ENCODE measurements at regions not wholly inside any gene's neighbourhood (a gene's known extent, or its start where the extent isn't known, plus 50 kb on each side); places are given as distances from the start of the nearest gene placed in this dataset.

DNA sequence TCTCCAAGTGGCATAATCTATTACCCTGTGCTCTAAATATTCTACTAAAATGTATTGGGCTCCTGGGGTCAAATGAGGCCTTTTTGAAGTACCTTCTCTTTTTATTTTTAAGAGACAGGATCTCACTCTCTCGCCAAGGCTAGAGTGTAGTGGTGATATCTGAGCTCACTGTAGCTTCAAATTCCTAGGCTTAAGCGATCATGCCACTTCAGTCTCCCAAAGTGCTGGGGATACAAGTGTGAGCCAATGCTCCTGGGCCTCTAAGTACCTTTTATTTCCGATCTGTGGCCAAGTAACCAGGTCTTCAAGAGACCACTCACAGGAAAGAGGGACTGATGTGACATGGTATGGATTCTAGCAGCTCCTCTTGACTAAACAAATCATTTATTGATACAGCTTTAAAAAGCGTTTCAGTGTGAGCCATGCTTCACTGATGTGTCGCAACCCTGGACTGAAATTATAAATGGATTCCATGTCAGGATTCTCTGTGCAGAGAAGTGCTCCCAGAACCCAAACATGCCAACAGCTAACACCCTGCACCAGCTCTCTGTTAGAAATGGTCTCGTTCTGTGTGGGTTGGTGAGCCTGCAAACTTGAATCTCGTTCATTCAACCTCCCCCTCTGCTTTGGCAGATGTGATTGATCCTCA lies 477.8 kb downstream of the HINT1 start:
- H3K27me3 ChIP-seq (ENCODE audit: insufficient read depth, low read length, poor library complexity, severe bottlenecking): no peaks in the 10 kb centered on the region
- Mint-ChIP-seq H3K4me3 (no peak overlapping the region), H3K36me3 (no peaks in the 10 kb centered on the region), H3K27ac (no peak overlapping the region), H3K9me3 (no peaks in the 10 kb centered on the region), H3K27me3 (peaks cover 5 to 19% of the 10 kb centered on the region in 2 donors), H3K4me1 (no peaks in the 10 kb centered on the region)
- CTCF ChIA-PET: no interaction called here
- POLR2A ChIA-PET: no interaction called here
- H3K27ac ChIP-seq (ENCODE audit: low read depth, low read length): no peak overlapping the region
- H3K9me3 ChIP-seq (ENCODE audit: low read length): no peaks in the 10 kb centered on the region
- H3K36me3 ChIP-seq (ENCODE audit: insufficient read depth, low read length): no peaks in the 10 kb centered on the region
- no peak overlapping the region for H3K4me3 ChIP-seq (ENCODE audit: low read length)
- H3K4me1 ChIP-seq (ENCODE audit: insufficient read depth, low read length): no peaks in the 10 kb centered on the region
- DNase-seq: no peak

- H3K27me3 Mint-ChIP-seq: peaks cover 0 to 27% of the 10 kb centered on the region in 2 donors
- no peak overlapping the region for H3K4me3 Mint-ChIP-seq
- no peak overlapping the region for H3K27ac Mint-ChIP-seq
- Histone ChIP-seq H3K4me3 (ENCODE audit: low read length) (no peak overlapping the region), H3K4me1 (ENCODE audit: insufficient read depth, low read length) (no peaks in the 10 kb centered on the region), H3K27ac (ENCODE audit: low read depth, low read length) (no peak overlapping the region), H3K27me3 (ENCODE audit: insufficient read depth, low read length, poor library complexity, severe bottlenecking) (no peaks in the 10 kb centered on the region), H3K9me3 (ENCODE audit: low read length) (no peaks in the 10 kb centered on the region), H3K36me3 (ENCODE audit: insufficient read depth, low read length) (no peaks in the 10 kb centered on the region)
- peaks cover 0 to 4% (median 0%) of the 10 kb centered on the region in 5 donors for H3K9me3 Mint-ChIP-seq
- POLR2A ChIA-PET: no interaction called here
- no peaks in the 10 kb centered on the region for H3K4me1 Mint-ChIP-seq
- no peaks in the 10 kb centered on the region for H3K36me3 Mint-ChIP-seq
- DNase-seq: no peak
- CTCF ChIA-PET: no interaction called here
Observed at GRCh38 chr5:130678637-130679036, 486.4 kb downstream of the HINT1 start.

DNA sequence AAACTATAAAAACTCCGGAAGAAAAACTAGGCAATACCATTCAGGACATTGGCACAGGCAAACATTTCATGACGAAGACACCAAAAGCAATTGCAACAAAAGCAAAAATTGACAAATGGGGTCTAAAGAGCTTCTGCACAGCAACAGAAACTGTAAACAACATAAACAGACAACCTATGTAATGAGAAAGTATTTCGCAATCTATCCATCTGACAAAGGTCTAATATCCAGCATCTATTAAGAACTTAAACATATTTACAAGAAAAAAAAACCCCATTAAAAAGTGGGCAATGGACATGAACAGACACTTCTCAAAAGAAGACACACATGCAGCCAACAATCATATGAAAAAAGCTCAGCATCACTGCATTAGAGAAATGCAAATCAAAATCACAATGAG lies 498.6 kb downstream of the HINT1 start:
- Histone ChIP-seq H3K4me3 (ENCODE audit: low read length) (no peak overlapping the region), H3K4me1 (ENCODE audit: insufficient read depth, low read length) (no peaks in the 10 kb centered on the region), H3K36me3 (ENCODE audit: insufficient read depth, low read length) (no peaks in the 10 kb centered on the region), H3K9me3 (ENCODE audit: low read length) (no peaks in the 10 kb centered on the region), H3K27ac (ENCODE audit: low read depth, low read length) (no peak overlapping the region), H3K27me3 (ENCODE audit: insufficient read depth, low read length, poor library complexity, severe bottlenecking) (no peaks in the 10 kb centered on the region)
- peaks cover 5 to 15% of the 10 kb centered on the region in 2 donors for H3K27me3 Mint-ChIP-seq
- DNase-seq: no peak
- no peaks in the 10 kb centered on the region for H3K4me1 Mint-ChIP-seq
- H3K27ac Mint-ChIP-seq: no peak overlapping the region
- ChIA-PET POLR2A (no interaction called here), CTCF (no interaction called here)
- no peak overlapping the region for H3K4me3 Mint-ChIP-seq
- peaks cover 0 to 6% (median 3%) of the 10 kb centered on the region in 5 donors for H3K9me3 Mint-ChIP-seq
- H3K36me3 Mint-ChIP-seq: no peaks in the 10 kb centered on the region

DNA sequence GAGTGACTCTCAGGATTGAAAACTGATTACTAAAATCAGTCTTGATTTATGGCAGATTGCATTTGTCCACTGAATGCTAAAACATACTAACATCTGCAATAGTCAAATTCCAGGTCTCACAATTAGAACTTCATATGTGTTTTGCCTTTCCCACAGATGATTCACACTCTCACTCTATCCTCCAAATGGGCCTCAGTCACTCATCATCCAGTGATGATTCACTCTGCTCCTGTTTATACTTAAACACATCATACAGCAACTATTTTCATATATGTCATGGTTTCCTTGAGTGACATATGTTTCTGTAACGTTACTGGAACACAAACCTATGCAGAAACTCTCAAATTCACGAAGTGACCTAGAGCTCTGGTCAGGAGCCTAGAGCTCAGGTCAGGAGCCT lies 512.9 kb downstream of the HINT1 start:
- H3K27me3 Mint-ChIP-seq: peaks cover 0 to 7% of the 10 kb centered on the region in 2 donors
- no peak overlapping the region for H3K27ac Mint-ChIP-seq
- ChIA-PET CTCF (no interaction called here), POLR2A (no interaction called here)
- Histone ChIP-seq H3K36me3 (ENCODE audit: insufficient read depth, low read length) (no peaks in the 10 kb centered on the region), H3K4me1 (ENCODE audit: insufficient read depth, low read length) (no peaks in the 10 kb centered on the region), H3K27ac (ENCODE audit: low read depth, low read length) (no peak overlapping the region), H3K4me3 (ENCODE audit: low read length) (no peak overlapping the region), H3K9me3 (ENCODE audit: low read length) (no peaks in the 10 kb centered on the region), H3K27me3 (ENCODE audit: insufficient read depth, low read length, poor library complexity, severe bottlenecking) (no peaks in the 10 kb centered on the region)
- no peaks in the 10 kb centered on the region for H3K9me3 Mint-ChIP-seq
- H3K4me3 Mint-ChIP-seq: no peak overlapping the region
- peaks cover 0 to 2% (median 0%) of the 10 kb centered on the region in 3 donors for H3K36me3 Mint-ChIP-seq
- no peaks in the 10 kb centered on the region for H3K4me1 Mint-ChIP-seq
- no peak for DNase-seq

GRCh38 chr5:130651440-130651839 lies 513.6 kb downstream of the HINT1 start:
- H3K4me3 ChIP-seq (ENCODE audit: low read length): no peak overlapping the region
- H3K27ac ChIP-seq (ENCODE audit: low read depth, low read length): no peak overlapping the region
- H3K4me1 ChIP-seq (ENCODE audit: insufficient read depth, low read length): no peaks in the 10 kb centered on the region
- H3K4me3 Mint-ChIP-seq: no peak overlapping the region
- CTCF ChIA-PET: no interaction called here
- H3K36me3 ChIP-seq (ENCODE audit: insufficient read depth, low read length): no peaks in the 10 kb centered on the region
- H3K9me3 Mint-ChIP-seq: no peaks in the 10 kb centered on the region
- no peaks in the 10 kb centered on the region for H3K27me3 ChIP-seq (ENCODE audit: insufficient read depth, low read length, poor library complexity, severe bottlenecking)
- peaks cover 0 to 11% of the 10 kb centered on the region in 2 donors for H3K27me3 Mint-ChIP-seq
- H3K4me1 Mint-ChIP-seq: no peaks in the 10 kb centered on the region
- peaks cover 0 to 2% (median 0%) of the 10 kb centered on the region in 3 donors for H3K36me3 Mint-ChIP-seq
- H3K27ac Mint-ChIP-seq: no peak overlapping the region
- H3K9me3 ChIP-seq (ENCODE audit: low read length): no peaks in the 10 kb centered on the region
- POLR2A ChIA-PET: no interaction called here
- no peak for DNase-seq

- POLR2A ChIA-PET: no interaction called here
- Mint-ChIP-seq H3K36me3 (no peaks in the 10 kb centered on the region), H3K9me3 (peaks cover 0 to 5% (median 4%) of the 10 kb centered on the region in 5 donors), H3K4me3 (no peak overlapping the region), H3K27me3 (peaks cover 1 to 7% of the 10 kb centered on the region in 2 donors), H3K4me1 (no peaks in the 10 kb centered on the region), H3K27ac (no peak overlapping the region)
- Histone ChIP-seq H3K4me3 (ENCODE audit: low read length) (no peak overlapping the region), H3K4me1 (ENCODE audit: insufficient read depth, low read length) (no peaks in the 10 kb centered on the region), H3K9me3 (ENCODE audit: low read length) (no peaks in the 10 kb centered on the region), H3K27ac (ENCODE audit: low read depth, low read length) (no peak overlapping the region), H3K27me3 (ENCODE audit: insufficient read depth, low read length, poor library complexity, severe bottlenecking) (no peaks in the 10 kb centered on the region), H3K36me3 (ENCODE audit: insufficient read depth, low read length) (no peaks in the 10 kb centered on the region)
- DNase-seq: no peak
- CTCF ChIA-PET: no interaction called here
Observed at GRCh38 chr5:130643321-130643720, 521.7 kb downstream of the HINT1 start.

GRCh38 chr5:130642461-130642860 lies 522.6 kb downstream of the HINT1 start:
- H3K4me1 ChIP-seq (ENCODE audit: insufficient read depth, low read length): no peaks in the 10 kb centered on the region
- no peak overlapping the region for H3K4me3 ChIP-seq (ENCODE audit: low read length)
- H3K27ac ChIP-seq (ENCODE audit: low read depth, low read length): no peak overlapping the region
- no peak for DNase-seq
- H3K36me3 Mint-ChIP-seq: no peaks in the 10 kb centered on the region
- ChIA-PET POLR2A (no interaction called here), CTCF (no interaction called here)
- no peak overlapping the region for H3K4me3 Mint-ChIP-seq
- peaks cover 1 to 7% of the 10 kb centered on the region in 2 donors for H3K27me3 Mint-ChIP-seq
- H3K9me3 Mint-ChIP-seq: peaks cover 0 to 5% (median 4%) of the 10 kb centered on the region in 5 donors
- H3K27ac Mint-ChIP-seq: no peak overlapping the region
- no peaks in the 10 kb centered on the region for H3K9me3 ChIP-seq (ENCODE audit: low read length)
- H3K36me3 ChIP-seq (ENCODE audit: insufficient read depth, low read length): no peaks in the 10 kb centered on the region
- H3K27me3 ChIP-seq (ENCODE audit: insufficient read depth, low read length, poor library complexity, severe bottlenecking): no peaks in the 10 kb centered on the region
- no peaks in the 10 kb centered on the region for H3K4me1 Mint-ChIP-seq

GRCh38 chr5:130627145-130627544 lies 537.9 kb downstream of the HINT1 start:
- Histone ChIP-seq H3K9me3 (ENCODE audit: low read length) (no peaks in the 10 kb centered on the region), H3K4me3 (ENCODE audit: low read length) (no peak overlapping the region), H3K27ac (ENCODE audit: low read depth, low read length) (no peak overlapping the region), H3K4me1 (ENCODE audit: insufficient read depth, low read length) (no peaks in the 10 kb centered on the region), H3K36me3 (ENCODE audit: insufficient read depth, low read length) (no peaks in the 10 kb centered on the region), H3K27me3 (ENCODE audit: insufficient read depth, low read length, poor library complexity, severe bottlenecking) (no peaks in the 10 kb centered on the region)
- CTCF ChIA-PET: no interaction called here
- Mint-ChIP-seq H3K27me3 (peaks cover 0 to 2% of the 10 kb centered on the region in 2 donors), H3K27ac (no peak overlapping the region), H3K36me3 (no peaks in the 10 kb centered on the region), H3K4me1 (no peaks in the 10 kb centered on the region), H3K9me3 (peaks cover 9 to 23% (median 21%) of the 10 kb centered on the region in 5 donors), H3K4me3 (no peak overlapping the region)
- no peak for DNase-seq
- POLR2A ChIA-PET: no interaction called here

DNA sequence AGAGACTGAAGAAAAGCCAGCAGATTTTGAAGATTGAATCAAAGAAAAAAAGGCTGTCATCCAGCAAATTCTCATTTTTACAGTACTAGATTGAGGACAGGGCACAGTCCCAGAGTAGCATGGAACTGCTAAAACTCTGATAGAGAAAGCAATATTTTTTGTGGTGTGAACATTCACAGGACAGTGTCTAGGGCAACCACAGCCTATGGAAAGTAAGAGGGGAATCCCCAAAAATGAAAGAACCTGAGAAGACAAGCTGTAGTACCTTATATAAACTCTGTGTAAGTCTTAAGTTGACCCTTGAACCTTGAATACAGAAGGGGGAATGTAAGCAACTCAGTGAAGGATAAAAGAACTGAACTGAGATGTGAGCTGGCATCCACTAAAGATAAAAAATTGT lies 540.3 kb downstream of the HINT1 start:
- peaks cover 0 to 2% of the 10 kb centered on the region in 2 donors for H3K27me3 Mint-ChIP-seq
- no peak overlapping the region for H3K27ac ChIP-seq (ENCODE audit: low read depth, low read length)
- H3K36me3 ChIP-seq (ENCODE audit: insufficient read depth, low read length): no peaks in the 10 kb centered on the region
- H3K4me1 ChIP-seq (ENCODE audit: insufficient read depth, low read length): no peaks in the 10 kb centered on the region
- ChIA-PET CTCF (no interaction called here), POLR2A (no interaction called here)
- DNase-seq: no peak
- H3K4me3 Mint-ChIP-seq: no peak overlapping the region
- no peaks in the 10 kb centered on the region for H3K9me3 ChIP-seq (ENCODE audit: low read length)
- H3K36me3 Mint-ChIP-seq: no peaks in the 10 kb centered on the region
- no peak overlapping the region for H3K4me3 ChIP-seq (ENCODE audit: low read length)
- no peaks in the 10 kb centered on the region for H3K4me1 Mint-ChIP-seq
- H3K9me3 Mint-ChIP-seq: peaks cover 2 to 9% (median 6%) of the 10 kb centered on the region in 5 donors
- no peak overlapping the region for H3K27ac Mint-ChIP-seq
- H3K27me3 ChIP-seq (ENCODE audit: insufficient read depth, low read length, poor library complexity, severe bottlenecking): no peaks in the 10 kb centered on the region

Measured in CD8-positive, alpha-beta memory T cell (primary cell).